ENCODE measurements at regions not wholly inside any gene's neighbourhood (a gene's known extent, or its start where the extent isn't known, plus 50 kb on each side); places are given as distances from the start of the nearest gene placed in this dataset.

GRCh38 chr3:86849991-86850390 is 141.0 kb downstream of the VGLL3 start:
- no peak for TF ChIP-seq CTCF (IDR thresholded peaks at IDR 0.05; ENCODE audit: low read length)
- no peak for TF ChIP-seq EZH2 (optimal IDR thresholded peaks at IDR 0.05; ENCODE audit: low read depth, low read length)
- TF ChIP-seq EZH2phosphoT487 (IDR thresholded peaks at IDR 0.05; ENCODE audit: low read length), result no peak
